ENCODE measurements at regions not wholly inside any gene's neighbourhood (a gene's known extent, or its start where the extent isn't known, plus 50 kb on each side); places are given as distances from the start of the nearest gene placed in this dataset.

- no peak for TF ChIP-seq CTCF (IDR thresholded peaks at IDR 0.05)
- TF ChIP-seq POLR2A (IDR thresholded peaks at IDR 0.05): no peak
Observed at GRCh38 chr5:120345947-120346346, 118.2 kb upstream of the PRR16 start.
